ENCODE measurements at regions not wholly inside any gene's neighbourhood (a gene's known extent, or its start where the extent isn't known, plus 50 kb on each side); places are given as distances from the start of the nearest gene placed in this dataset.

GRCh38 chr6:139762587-139763031, 388.2 kb upstream of the CITED2 start:
- Mint-ChIP-seq H3K4me1 (ENCODE audit: low read depth) (peaks cover 16% of the 10 kb centered on the region), H3K27ac (no peak overlapping the region), H3K4me3 (no peak overlapping the region), H3K27me3 (no peaks in the 10 kb centered on the region), H3K9me3 (ENCODE audit: low read depth) (no peaks in the 10 kb centered on the region), H3K36me3 (no peaks in the 10 kb centered on the region)

GRCh38 chr6:139760128-139760527, 385.7 kb upstream of the CITED2 start:
- Mint-ChIP-seq H3K4me1 (ENCODE audit: low read depth) (peaks cover 11% of the 10 kb centered on the region), H3K27me3 (no peaks in the 10 kb centered on the region), H3K4me3 (no peak overlapping the region), H3K9me3 (ENCODE audit: low read depth) (no peaks in the 10 kb centered on the region), H3K36me3 (no peaks in the 10 kb centered on the region), H3K27ac (no peak overlapping the region)

GRCh38 chr6:139759086-139759485, 384.6 kb upstream of the CITED2 start:
- Mint-ChIP-seq H3K27me3 (no peaks in the 10 kb centered on the region), H3K27ac (no peak overlapping the region), H3K4me3 (no peak overlapping the region), H3K4me1 (ENCODE audit: low read depth) (peaks cover 1% of the 10 kb centered on the region), H3K9me3 (ENCODE audit: low read depth) (no peaks in the 10 kb centered on the region), H3K36me3 (no peaks in the 10 kb centered on the region)

- no peak overlapping the region for H3K27ac Mint-ChIP-seq
- no peaks in the 10 kb centered on the region for H3K27me3 Mint-ChIP-seq
- no peaks in the 10 kb centered on the region for H3K4me1 Mint-ChIP-seq (ENCODE audit: low read depth)
- H3K4me3 Mint-ChIP-seq = no peak overlapping the region
- no peaks in the 10 kb centered on the region for H3K9me3 Mint-ChIP-seq (ENCODE audit: low read depth)
- no peaks in the 10 kb centered on the region for H3K36me3 Mint-ChIP-seq
Observed at GRCh38 chr6:139758209-139758611, 383.8 kb upstream of the CITED2 start.

- Mint-ChIP-seq H3K27ac (no peak overlapping the region), H3K9me3 (ENCODE audit: low read depth) (no peaks in the 10 kb centered on the region), H3K36me3 (no peaks in the 10 kb centered on the region), H3K27me3 (no peaks in the 10 kb centered on the region), H3K4me3 (no peak overlapping the region), H3K4me1 (ENCODE audit: low read depth) (no peaks in the 10 kb centered on the region)
Observed at GRCh38 chr6:139757784-139758183, 383.3 kb upstream of the CITED2 start.

- no peak overlapping the region for H3K4me3 Mint-ChIP-seq
- H3K27me3 Mint-ChIP-seq = no peaks in the 10 kb centered on the region
- no peaks in the 10 kb centered on the region for H3K36me3 Mint-ChIP-seq
- no peak overlapping the region for H3K27ac Mint-ChIP-seq
- H3K4me1 Mint-ChIP-seq (ENCODE audit: low read depth) = no peaks in the 10 kb centered on the region
- no peaks in the 10 kb centered on the region for H3K9me3 Mint-ChIP-seq (ENCODE audit: low read depth)
Observed at GRCh38 chr6:139756381-139756780, 381.9 kb upstream of the CITED2 start.

GRCh38 chr6:139754898-139755775, 380.7 kb upstream of the CITED2 start:
- H3K9me3 Mint-ChIP-seq (ENCODE audit: low read depth) = no peaks in the 10 kb centered on the region

GRCh38 chr6:139753198-139753861, 378.9 kb upstream of the CITED2 start:
- no peaks in the 10 kb centered on the region for H3K4me1 Mint-ChIP-seq (ENCODE audit: low read depth)
- H3K27me3 Mint-ChIP-seq = no peaks in the 10 kb centered on the region
- no peaks in the 10 kb centered on the region for H3K36me3 Mint-ChIP-seq
- no peak overlapping the region for H3K4me3 Mint-ChIP-seq
- H3K27ac Mint-ChIP-seq = no peak overlapping the region
- no peaks in the 10 kb centered on the region for H3K9me3 Mint-ChIP-seq (ENCODE audit: low read depth)

More at GRCh38 chr6:139754898-139755775, 380.7 kb upstream of the CITED2 start:
- no peaks in the 10 kb centered on the region for H3K36me3 Mint-ChIP-seq
- H3K4me1 Mint-ChIP-seq (ENCODE audit: low read depth) = no peaks in the 10 kb centered on the region
- H3K27ac Mint-ChIP-seq = no peak overlapping the region
- no peaks in the 10 kb centered on the region for H3K27me3 Mint-ChIP-seq
- no peak overlapping the region for H3K4me3 Mint-ChIP-seq

GRCh38 chr6:139752086-139752485, 377.6 kb upstream of the CITED2 start:
- Mint-ChIP-seq H3K36me3 (no peaks in the 10 kb centered on the region), H3K27me3 (no peaks in the 10 kb centered on the region), H3K9me3 (ENCODE audit: low read depth) (no peaks in the 10 kb centered on the region), H3K4me1 (ENCODE audit: low read depth) (no peaks in the 10 kb centered on the region), H3K27ac (no peak overlapping the region), H3K4me3 (no peak overlapping the region)

GRCh38 chr6:139751179-139751578, 376.7 kb upstream of the CITED2 start:
- Mint-ChIP-seq H3K4me1 (ENCODE audit: low read depth) (no peaks in the 10 kb centered on the region), H3K27me3 (no peaks in the 10 kb centered on the region), H3K4me3 (no peak overlapping the region), H3K27ac (no peak overlapping the region), H3K9me3 (ENCODE audit: low read depth) (no peaks in the 10 kb centered on the region), H3K36me3 (no peaks in the 10 kb centered on the region)

- Mint-ChIP-seq H3K27ac (no peak overlapping the region), H3K4me1 (ENCODE audit: low read depth) (no peaks in the 10 kb centered on the region), H3K27me3 (peaks cover 5% of the 10 kb centered on the region), H3K9me3 (ENCODE audit: low read depth) (no peaks in the 10 kb centered on the region), H3K36me3 (no peaks in the 10 kb centered on the region), H3K4me3 (no peak overlapping the region)
Observed at GRCh38 chr6:139748353-139749146, 374.1 kb upstream of the CITED2 start.

- Mint-ChIP-seq H3K36me3 (no peaks in the 10 kb centered on the region), H3K4me1 (ENCODE audit: low read depth) (no peaks in the 10 kb centered on the region), H3K9me3 (ENCODE audit: low read depth) (no peaks in the 10 kb centered on the region), H3K4me3 (no peak overlapping the region), H3K27ac (no peak overlapping the region), H3K27me3 (peaks cover 5% of the 10 kb centered on the region)
Observed at GRCh38 chr6:139747154-139747553, 372.7 kb upstream of the CITED2 start.

GRCh38 chr6:139744891-139745290, 370.4 kb upstream of the CITED2 start:
- Mint-ChIP-seq H3K36me3 (no peaks in the 10 kb centered on the region), H3K4me3 (no peak overlapping the region), H3K27me3 (peaks cover 5% of the 10 kb centered on the region), H3K27ac (no peak overlapping the region), H3K9me3 (ENCODE audit: low read depth) (no peaks in the 10 kb centered on the region), H3K4me1 (ENCODE audit: low read depth) (no peaks in the 10 kb centered on the region)

- Mint-ChIP-seq H3K4me1 (ENCODE audit: low read depth) (no peaks in the 10 kb centered on the region), H3K9me3 (ENCODE audit: low read depth) (no peaks in the 10 kb centered on the region), H3K27me3 (peaks cover 5% of the 10 kb centered on the region), H3K27ac (no peak overlapping the region), H3K36me3 (no peaks in the 10 kb centered on the region), H3K4me3 (no peak overlapping the region)
Observed at GRCh38 chr6:139743664-139744437, 369.4 kb upstream of the CITED2 start.
